Tibial artery (tissue), 4 donors: ENCODE measurements at regions not wholly inside any gene's neighbourhood (a gene's known extent, or its start where the extent isn't known, plus 50 kb on each side); places are given as distances from the start of the nearest gene placed in this dataset.

Source experiments
- DNase-seq, 2 donors: peaks; one replicate each; pipeline ENCODE4 v3.0.0-alpha.2; 2019
- H3K27ac ChIP-seq, 2 donors: fragments of 200-600 bp; sonication (generic) in 1 of 2; 1 replicate in 1 of 2; 2 replicates in 1 of 2; pipeline ENCODE4 v1.5.1; 2018 to 2019; ENCODE audit warnings: mild to moderate bottlenecking in 1 of 2
- H3K27me3 ChIP-seq, 2 donors: fragments of 200-600 bp; sonication (generic) in 1 of 2; one replicate each; pipeline versions ENCODE4 v1.5.1 to v1.6.0; 2016 to 2019
- H3K36me3 ChIP-seq, 3 donors: fragments of 200-600 bp; sonication (generic) in 2 of 3; one replicate each; pipeline ENCODE4 v1.5.1; 2016 to 2019; ENCODE audit warnings: mild to moderate bottlenecking in 2 of 3
- H3K4me1 ChIP-seq, 4 donors: fragments of 200-600 bp; sonication (generic) in 2 of 4; 1 replicate in 3 of 4; 2 replicates in 1 of 4; pipeline ENCODE4 v1.5.1; 2016 to 2019
- H3K4me3 ChIP-seq, 2 donors: fragments of 200-600 bp; sonication (generic) in 1 of 2; 1 replicate in 1 of 2; 2 replicates in 1 of 2; pipeline ENCODE4 v1.5.1; 2018 to 2019; ENCODE audit warnings: mild to moderate bottlenecking in 2 of 2
- H3K9me3 ChIP-seq, 3 donors: fragments of 200-600 bp; sonication (generic) in 1 of 3; one replicate each; pipeline ENCODE4 v1.5.1; 2016 to 2019
- intact Hi-C: fragments of 100-400 bp; cut with DNase I; formaldehyde crosslinking; loops from one replicate; pipeline ENCODE4 v1.15.0; 2023; ENCODE audit warnings: low total_unique reads
- TF ChIP-seq, protein P1 (sequence below), 2 experiments: fragments of 200-600 bp in 1 of 2; fragments of 450-650 bp in 1 of 2; IDR thresholded peaks; one replicate each; pipeline ENCODE4 v1.5.1; 2017 to 2019; ENCODE audit warnings: antibody characterized with exemption in 2 of 2, mild to moderate bottlenecking in 1 of 2, moderate library complexity in 1 of 2

GRCh38 chr18:65425366-65425765 is 325.4 kb upstream of the CDH7 start:
- TF ChIP-seq, protein P1, sequence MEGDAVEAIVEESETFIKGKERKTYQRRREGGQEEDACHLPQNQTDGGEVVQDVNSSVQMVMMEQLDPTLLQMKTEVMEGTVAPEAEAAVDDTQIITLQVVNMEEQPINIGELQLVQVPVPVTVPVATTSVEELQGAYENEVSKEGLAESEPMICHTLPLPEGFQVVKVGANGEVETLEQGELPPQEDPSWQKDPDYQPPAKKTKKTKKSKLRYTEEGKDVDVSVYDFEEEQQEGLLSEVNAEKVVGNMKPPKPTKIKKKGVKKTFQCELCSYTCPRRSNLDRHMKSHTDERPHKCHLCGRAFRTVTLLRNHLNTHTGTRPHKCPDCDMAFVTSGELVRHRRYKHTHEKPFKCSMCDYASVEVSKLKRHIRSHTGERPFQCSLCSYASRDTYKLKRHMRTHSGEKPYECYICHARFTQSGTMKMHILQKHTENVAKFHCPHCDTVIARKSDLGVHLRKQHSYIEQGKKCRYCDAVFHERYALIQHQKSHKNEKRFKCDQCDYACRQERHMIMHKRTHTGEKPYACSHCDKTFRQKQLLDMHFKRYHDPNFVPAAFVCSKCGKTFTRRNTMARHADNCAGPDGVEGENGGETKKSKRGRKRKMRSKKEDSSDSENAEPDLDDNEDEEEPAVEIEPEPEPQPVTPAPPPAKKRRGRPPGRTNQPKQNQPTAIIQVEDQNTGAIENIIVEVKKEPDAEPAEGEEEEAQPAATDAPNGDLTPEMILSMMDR (IDR thresholded peaks at IDR 0.05), result no peak
- Histone ChIP-seq H3K9me3 (no peaks in the 10 kb centered on the region), H3K27me3 (no peaks in the 10 kb centered on the region), H3K4me1 (no peaks in the 10 kb centered on the region), H3K4me3 (no peak overlapping the region), H3K36me3 (no peaks in the 10 kb centered on the region), H3K27ac (no peak overlapping the region)
- DNase-seq, result no peak
- intact Hi-C loops, result no loop called here

DNA sequence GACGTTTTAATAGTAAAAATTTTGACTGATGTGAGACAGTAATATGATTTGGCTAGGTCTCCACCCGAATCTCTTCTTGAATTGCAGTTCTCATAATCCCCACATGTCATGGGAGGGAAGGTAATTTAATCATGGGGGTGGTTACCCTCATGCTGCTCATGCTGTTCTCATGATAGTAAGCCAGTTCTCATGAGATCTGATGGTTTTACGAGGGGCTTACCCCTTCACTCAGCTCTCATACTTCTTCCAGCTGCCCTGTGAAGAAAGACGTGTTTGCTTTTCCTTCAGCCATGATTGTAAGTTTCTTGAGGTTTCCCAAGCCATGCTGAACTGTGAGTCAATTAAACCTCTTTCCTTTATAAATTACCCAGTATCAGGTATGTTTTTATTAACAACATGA is 327.0 kb upstream of the CDH7 start:
- no peaks in the 10 kb centered on the region for H3K27me3 ChIP-seq
- no peak overlapping the region for H3K27ac ChIP-seq
- no peak for DNase-seq
- intact Hi-C loops, result no loop called here
- H3K4me3 ChIP-seq, result no peak overlapping the region
- H3K9me3 ChIP-seq, result no peaks in the 10 kb centered on the region
- H3K4me1 ChIP-seq, result no peaks in the 10 kb centered on the region
- no peaks in the 10 kb centered on the region for H3K36me3 ChIP-seq
- TF ChIP-seq, protein P1 (IDR thresholded peaks at IDR 0.05), result no peak

- Histone ChIP-seq H3K27me3 (no peaks in the 10 kb centered on the region), H3K36me3 (no peaks in the 10 kb centered on the region), H3K27ac (no peak overlapping the region), H3K4me3 (no peak overlapping the region), H3K4me1 (no peaks in the 10 kb centered on the region), H3K9me3 (no peaks in the 10 kb centered on the region)
- no peak for DNase-seq
- TF ChIP-seq, protein P1 (IDR thresholded peaks at IDR 0.05), result no peak
- intact Hi-C loops, result no loop called here
Observed at GRCh38 chr18:65422544-65423136, 328.2 kb upstream of the CDH7 start.

DNA sequence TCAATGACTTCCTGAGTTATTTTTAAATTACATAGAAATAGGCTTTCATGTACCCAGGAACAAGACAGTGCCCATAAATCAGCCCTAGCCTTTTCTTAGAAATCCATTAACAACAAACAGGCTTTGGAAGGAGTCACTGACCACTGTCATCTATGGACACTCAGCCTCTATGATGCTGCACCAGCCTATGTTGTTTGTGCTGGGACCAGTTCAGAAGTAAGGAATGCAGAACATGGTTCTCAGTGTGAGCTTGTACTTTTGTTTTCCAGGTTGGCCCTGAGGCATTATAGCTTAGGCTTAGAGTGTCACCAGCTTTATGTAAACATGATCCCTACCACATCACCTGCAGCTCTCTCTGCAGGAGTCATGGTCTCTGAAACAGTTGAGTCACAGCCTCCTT is 335.7 kb upstream of the CDH7 start:
- no peaks in the 10 kb centered on the region for H3K36me3 ChIP-seq
- TF ChIP-seq, protein P1 (IDR thresholded peaks at IDR 0.05), result no peak
- H3K27ac ChIP-seq, result no peak overlapping the region
- no peak for DNase-seq
- no peaks in the 10 kb centered on the region for H3K4me1 ChIP-seq
- no peaks in the 10 kb centered on the region for H3K27me3 ChIP-seq
- no peak overlapping the region for H3K4me3 ChIP-seq
- no peaks in the 10 kb centered on the region for H3K9me3 ChIP-seq
- intact Hi-C loops, result no loop called here

DNA sequence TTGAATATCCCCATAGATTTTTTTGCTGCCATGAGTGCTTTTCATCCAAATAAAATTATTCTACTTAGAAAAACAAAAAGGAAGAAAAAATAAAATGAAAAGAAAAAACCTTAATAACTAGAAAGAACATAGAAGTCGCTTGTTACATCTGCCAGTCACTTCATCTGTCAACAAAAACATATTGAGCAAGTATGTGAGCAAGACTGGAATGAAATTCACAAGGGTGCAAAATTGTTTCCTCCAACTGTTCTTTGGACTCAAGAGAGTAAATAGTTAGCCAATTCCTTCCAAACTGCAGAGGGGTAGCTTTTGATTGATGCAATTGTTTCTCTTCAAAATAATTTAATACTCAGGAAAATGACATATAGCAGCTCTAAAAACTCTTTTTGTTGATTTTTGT is 336.3 kb upstream of the CDH7 start:
- no peak for DNase-seq
- H3K36me3 ChIP-seq, result no peaks in the 10 kb centered on the region
- H3K4me1 ChIP-seq, result no peaks in the 10 kb centered on the region
- H3K27me3 ChIP-seq, result no peaks in the 10 kb centered on the region
- no peak overlapping the region for H3K27ac ChIP-seq
- intact Hi-C loops, result no loop called here
- no peak overlapping the region for H3K4me3 ChIP-seq
- no peaks in the 10 kb centered on the region for H3K9me3 ChIP-seq
- TF ChIP-seq, protein P1 (IDR thresholded peaks at IDR 0.05), result no peak

DNA sequence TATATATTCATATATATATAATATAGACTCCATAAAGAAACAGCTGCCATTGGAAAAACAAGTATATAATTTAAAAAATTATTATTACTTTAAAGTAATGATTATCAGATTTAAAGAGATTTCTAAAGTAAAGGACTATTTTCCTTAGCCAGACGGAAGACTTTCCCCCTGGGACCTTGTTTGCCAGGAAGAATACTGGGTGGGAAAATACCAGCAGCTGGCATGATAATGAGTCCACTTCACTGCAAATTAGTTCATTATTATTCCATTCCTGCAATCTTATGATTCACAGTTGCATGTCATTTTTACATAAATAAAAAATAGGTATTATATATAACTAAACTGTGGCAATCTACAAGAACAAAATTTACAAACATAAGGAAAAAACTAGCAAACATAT is 339.8 kb upstream of the CDH7 start:
- TF ChIP-seq, protein P1 (IDR thresholded peaks at IDR 0.05), result no peak
- Histone ChIP-seq H3K4me1 (no peaks in the 10 kb centered on the region), H3K9me3 (no peaks in the 10 kb centered on the region), H3K27ac (no peak overlapping the region), H3K4me3 (no peak overlapping the region), H3K27me3 (no peaks in the 10 kb centered on the region), H3K36me3 (no peaks in the 10 kb centered on the region)
- DNase-seq, result no peak
- intact Hi-C loops, result no loop called here
